Right lobe of liver (tissue), 6 donors: ENCODE measurements at regions not wholly inside any gene's neighbourhood (a gene's known extent, or its start where the extent isn't known, plus 50 kb on each side); places are given as distances from the start of the nearest gene placed in this dataset.

Experiments
- ATAC-seq, 4 donors: fragments of 200-7000 bp; cut with Tn5 transposase; one replicate each; pipeline ENCODE4 v1.9.1; 2020; ENCODE audit warnings: mild to moderate bottlenecking in 4 of 4, moderate library complexity in 4 of 4
- DNase-seq, 3 donors: peaks; one replicate each; pipeline ENCODE4 v3.0.0-alpha.2; 2020
- H3K27ac ChIP-seq, 3 donors: fragments of 200-600 bp; one replicate each; pipeline ENCODE4 v1.8.0; 2022
- H3K27me3 ChIP-seq, 2 donors: fragments of 200-600 bp; one replicate each; pipeline ENCODE4 v1.8.0; 2022
- H3K36me3 ChIP-seq, 4 donors: fragments of 200-600 bp; sonication (generic) in 1 of 4; one replicate each; pipeline versions ENCODE4 v1.5.1 to v1.8.0; 2017 to 2022; ENCODE audit warnings: control low read depth in 1 of 4
- H3K4me1 ChIP-seq, 4 donors: fragments of 200-600 bp; sonication (generic) in 1 of 4; one replicate each; pipeline versions ENCODE4 v1.5.1 to v1.8.0; 2017 to 2022; ENCODE audit warnings: control low read depth in 1 of 4
- H3K4me3 ChIP-seq, 3 donors: fragments of 200-600 bp; one replicate each; pipeline ENCODE4 v1.8.0; 2022
- H3K9me3 ChIP-seq, 4 donors: fragments of 200-600 bp; sonication (generic) in 1 of 4; one replicate each; pipeline versions ENCODE4 v1.5.1 to v1.8.0; 2017 to 2022; ENCODE audit warnings: control low read depth in 1 of 4
- CTCF ChIP-seq, 4 donors: fragments of 200-600 bp in 3 of 4; fragments of 450-650 bp in 1 of 4; IDR thresholded peaks; one replicate each; pipeline versions ENCODE4 v1.5.1 to v1.8.0; 2016 to 2022; ENCODE audit warnings: antibody characterized with exemption in 4 of 4, mild to moderate bottlenecking in 2 of 4
- POLR2A ChIP-seq: fragments of 450-650 bp; IDR thresholded peaks from one replicate; pipeline ENCODE4 v1.6.1; 2017; ENCODE audit warnings: antibody characterized with exemption, mild to moderate bottlenecking
- WGBS: methylation state at CpG from one replicate; pipeline ENCODE4 v1.1.6; 2018; ENCODE audit warnings: low coverage, low lambda C conversion rate; ENCODE audit not compliant: insufficient coverage; ENCODE audit errors: missing lambda C conversion rate; 5-methylcytosine and 5-hydroxymethylcytosine counted together
- intact Hi-C, 2 donors: fragments of 100-400 bp; cut with DNase I; formaldehyde crosslinking; loops; one replicate each; pipeline versions ENCODE4 v1.11.2 to v1.14.1; 2022
- donor health status: DM: no; HTN: yes; CAD: no.
- donor health status: DM: no; HTN: no; CAD: no.
- donor health status: DM: no; HTN: no; CAD: no.
- donor health status: DM: no; HTN: yes; CAD: no.
- donor health status: DM: no; HTN: yes; CAD: no.

GRCh38 chr3:54036543-54036942, 85.8 kb upstream of the CACNA2D3 start:
- TF ChIP-seq POLR2A (no peak), CTCF (IDR thresholded peaks at IDR 0.05) (no peak)
- no peak for DNase-seq
- Histone ChIP-seq H3K4me3 (no peak overlapping the region), H3K9me3 (no peaks in the 10 kb centered on the region), H3K4me1 (no peaks in the 10 kb centered on the region), H3K27ac (no peak overlapping the region), H3K36me3 (no peaks in the 10 kb centered on the region), H3K27me3 (no peaks in the 10 kb centered on the region)
- no peak for ATAC-seq
- WGBS, result 77% methylated on average over 2 of the region's 2 CpGs
- intact Hi-C loops, result no loop called here

- WGBS, result 83% methylated on average over 2 of the region's 4 CpGs
- no peak for ATAC-seq
- TF ChIP-seq CTCF (IDR thresholded peaks at IDR 0.05) (no peak), POLR2A (no peak)
- no peaks in the 10 kb centered on the region for H3K9me3 ChIP-seq
- no peak overlapping the region for H3K4me3 ChIP-seq
- DNase-seq, result no peak
- H3K27me3 ChIP-seq, result no peaks in the 10 kb centered on the region
- no peak overlapping the region for H3K27ac ChIP-seq
- no peaks in the 10 kb centered on the region for H3K4me1 ChIP-seq
- H3K36me3 ChIP-seq, result no peaks in the 10 kb centered on the region
- intact Hi-C loops, result no loop called here
Measured at GRCh38 chr3:54034971-54035370, 87.4 kb upstream of the CACNA2D3 start.

- Histone ChIP-seq H3K27me3 (no peaks in the 10 kb centered on the region), H3K4me1 (no peaks in the 10 kb centered on the region), H3K4me3 (no peak overlapping the region), H3K36me3 (no peaks in the 10 kb centered on the region), H3K27ac (no peak overlapping the region), H3K9me3 (no peaks in the 10 kb centered on the region)
- TF ChIP-seq POLR2A (no peak), CTCF (IDR thresholded peaks at IDR 0.05) (no peak)
- no peak for DNase-seq
- intact Hi-C loops, result no loop called here
- WGBS, result 77% methylated on average over 4 of the region's 17 CpGs
- no peak for ATAC-seq
Measured at GRCh38 chr3:54033761-54034160, 88.6 kb upstream of the CACNA2D3 start.

GRCh38 chr3:54032598-54032997, 89.8 kb upstream of the CACNA2D3 start:
- Histone ChIP-seq H3K27me3 (no peaks in the 10 kb centered on the region), H3K27ac (no peak overlapping the region), H3K36me3 (no peaks in the 10 kb centered on the region), H3K4me1 (no peaks in the 10 kb centered on the region), H3K9me3 (no peaks in the 10 kb centered on the region), H3K4me3 (no peak overlapping the region)
- ATAC-seq, result no peak
- TF ChIP-seq CTCF (IDR thresholded peaks at IDR 0.05) (no peak), POLR2A (no peak)
- no peak for DNase-seq
- intact Hi-C loops, result no loop called here
- 68% methylated on average over 4 of the region's 5 CpGs for WGBS

GRCh38 chr3:54028372-54028771, 94.0 kb upstream of the CACNA2D3 start:
- H3K27me3 ChIP-seq, result no peaks in the 10 kb centered on the region
- intact Hi-C loops, result no loop called here
- no peak overlapping the region for H3K27ac ChIP-seq
- H3K36me3 ChIP-seq, result no peaks in the 10 kb centered on the region
- H3K4me3 ChIP-seq, result no peak overlapping the region
- ATAC-seq (no peak), DNase-seq (no peak)
- TF ChIP-seq POLR2A (no peak), CTCF (IDR thresholded peaks at IDR 0.05) (no peak)
- no peaks in the 10 kb centered on the region for H3K4me1 ChIP-seq
- no peaks in the 10 kb centered on the region for H3K9me3 ChIP-seq
- WGBS, result 69% methylated on average over 5 of the region's 5 CpGs
